Right lung (tissue), 2 donors: ENCODE measurements at regions not wholly inside any gene's neighbourhood (a gene's known extent, or its start where the extent isn't known, plus 50 kb on each side); places are given as distances from the start of the nearest gene placed in this dataset.

Source experiments
- DNase-seq, 2 donors: peaks; one replicate each; pipeline ENCODE4 v3.0.0-alpha.2; 2013

DNA sequence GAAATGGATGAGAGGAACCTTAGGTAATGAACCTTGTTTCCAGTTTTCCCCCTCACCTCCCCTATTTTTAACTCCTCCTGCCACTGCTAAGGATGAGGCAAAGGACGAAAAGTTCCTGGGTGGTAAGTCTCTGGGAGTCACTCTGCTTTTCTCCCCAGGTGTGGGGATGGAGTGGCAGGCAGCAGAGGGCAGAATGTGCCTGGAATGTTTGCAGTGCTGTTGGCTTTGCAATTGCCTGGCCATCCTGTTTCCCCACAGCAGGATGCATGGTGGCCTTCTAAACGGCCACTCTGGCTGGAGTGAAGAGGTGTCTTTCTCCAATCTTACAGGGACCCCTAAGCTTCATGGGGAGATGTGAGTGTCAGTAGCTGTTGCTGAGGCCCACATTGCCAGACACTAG lies 432.5 kb upstream of the ZFHX3 start:
- no peak for DNase-seq

DNA sequence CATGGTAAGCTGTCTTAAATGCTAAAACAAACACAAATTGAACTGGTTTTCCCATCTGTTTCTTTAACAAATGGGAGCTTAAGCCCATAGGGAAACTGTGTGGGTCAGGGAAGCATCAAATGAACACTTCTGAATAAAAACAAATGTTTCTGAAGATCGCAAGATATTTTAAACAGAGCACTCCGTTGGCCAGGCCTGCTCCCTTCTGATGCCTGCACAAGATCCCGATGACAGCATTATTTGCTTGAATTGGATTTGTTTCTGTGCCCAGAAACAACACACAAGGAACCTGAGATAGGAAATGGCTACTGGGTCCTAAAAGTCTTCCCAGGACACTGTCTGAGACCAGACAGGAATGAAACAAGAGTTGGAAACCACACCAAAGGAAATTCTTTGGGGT lies 425.8 kb upstream of the ZFHX3 start:
- no peak for DNase-seq

DNA sequence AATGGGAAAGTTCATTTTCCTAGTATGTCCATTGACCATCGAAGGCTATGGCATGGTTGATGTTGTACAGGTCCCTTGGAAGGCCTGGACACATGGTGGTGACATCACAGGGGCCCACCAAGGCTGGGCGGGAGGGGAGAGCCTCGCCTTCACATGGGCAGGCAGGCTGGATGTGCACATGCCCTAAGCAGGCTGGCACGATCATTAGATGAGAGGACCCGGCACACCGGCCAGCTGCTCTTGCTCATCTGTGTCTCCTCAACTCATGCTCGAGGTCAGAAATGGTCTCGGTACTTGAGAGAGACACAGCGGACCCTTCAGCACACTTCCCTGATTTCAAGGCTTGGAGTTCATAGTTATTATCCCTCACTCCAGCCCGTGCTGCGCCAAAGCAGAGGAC lies 416.9 kb upstream of the ZFHX3 start:
- no peak for DNase-seq

DNA sequence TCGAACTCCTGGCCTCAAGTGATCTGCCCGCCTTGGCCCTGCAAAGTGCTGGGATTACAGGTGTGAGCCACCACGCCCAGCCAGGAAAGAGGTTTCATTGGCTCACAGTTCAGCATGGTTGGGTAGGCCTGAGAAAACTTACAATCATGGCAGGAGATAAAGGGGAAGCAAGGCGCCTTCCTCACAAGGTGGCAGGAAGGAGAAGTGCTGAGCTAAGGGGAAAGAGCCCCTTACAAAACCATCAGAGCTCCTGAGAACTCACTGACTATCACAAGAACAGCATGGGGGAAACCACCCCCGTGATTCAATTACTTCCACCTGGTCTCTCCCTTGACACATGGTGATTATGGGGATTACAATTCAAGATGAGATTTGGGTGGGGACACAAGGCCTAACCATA lies 411.7 kb upstream of the ZFHX3 start:
- no peak for DNase-seq

DNA sequence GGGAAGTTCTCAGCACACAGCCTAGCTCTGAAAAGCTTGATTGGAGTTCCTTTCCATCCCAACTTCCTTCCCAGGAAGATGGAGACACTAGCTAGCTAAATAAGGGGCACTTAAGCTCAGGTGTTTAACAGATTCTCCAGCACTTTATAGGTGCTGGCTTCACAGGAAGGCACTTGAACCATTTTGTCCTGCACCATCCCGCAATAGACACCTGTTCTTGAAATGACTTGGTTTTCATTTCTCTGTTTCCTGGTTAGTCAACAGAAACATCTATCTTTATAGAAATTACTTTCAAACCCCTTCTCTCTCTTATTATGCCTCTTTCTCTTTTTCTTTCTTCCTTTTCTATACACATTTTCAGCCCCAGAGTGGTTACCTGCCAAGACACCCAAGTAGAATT lies 409.9 kb upstream of the ZFHX3 start:
- no peak for DNase-seq

DNA sequence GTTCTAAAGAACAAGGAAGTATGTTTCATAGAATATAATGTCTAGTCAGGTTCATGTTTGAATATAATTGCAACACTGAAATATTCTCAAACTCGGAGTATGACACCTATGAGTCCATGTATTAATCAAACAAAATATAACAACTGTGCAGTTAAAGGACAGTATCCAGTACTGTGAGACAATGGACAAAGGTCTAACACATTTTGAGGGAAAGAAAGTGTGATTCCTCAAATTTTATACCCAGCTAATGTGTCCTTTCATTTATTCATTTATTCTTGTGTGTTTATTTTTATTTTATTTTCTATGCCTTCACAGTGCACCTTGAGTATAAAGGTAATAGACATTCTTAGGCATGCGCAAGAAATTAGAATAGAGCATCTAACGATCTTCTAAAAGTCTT lies 401.0 kb upstream of the ZFHX3 start:
- DNase-seq = no peak

DNA sequence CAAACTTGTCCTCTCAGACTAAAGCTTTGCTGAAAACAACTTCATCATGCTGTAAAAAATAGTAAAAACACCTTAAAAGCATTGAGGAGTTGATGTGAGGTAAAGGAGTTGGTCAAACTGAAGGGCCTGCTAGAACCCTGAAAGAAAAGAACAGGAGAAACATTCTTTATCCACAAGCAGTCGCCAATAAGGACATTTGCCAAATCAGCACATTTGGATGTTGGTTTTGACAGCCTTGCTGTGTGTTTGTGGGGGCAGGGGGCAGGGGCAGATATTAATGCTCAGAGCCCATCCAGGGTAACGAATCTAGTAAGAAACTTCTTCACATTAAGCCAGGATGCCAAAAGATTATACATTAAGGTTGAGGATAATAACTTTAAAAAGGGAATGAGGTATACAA lies 399.9 kb upstream of the ZFHX3 start:
- DNase-seq = no peak

DNA sequence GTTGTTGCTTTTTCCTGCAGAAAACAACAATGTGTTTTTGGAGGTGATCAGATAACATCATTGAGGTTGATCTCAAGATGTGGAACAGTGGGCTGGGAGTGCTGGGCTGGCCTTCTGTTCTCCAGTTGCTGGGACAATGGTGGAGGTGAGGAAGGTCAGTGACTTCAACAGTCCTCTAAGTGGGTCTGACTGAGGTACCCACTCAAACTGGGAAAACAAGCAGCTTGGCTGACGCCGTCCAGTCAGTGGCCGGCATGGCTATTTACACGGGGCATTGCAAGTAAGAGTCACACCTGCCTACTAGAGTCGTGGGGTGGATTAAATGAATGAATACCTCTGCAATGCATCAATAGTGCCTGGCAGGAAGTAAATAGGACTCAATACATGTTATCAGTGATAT lies 386.7 kb upstream of the ZFHX3 start:
- DNase-seq = no peak

DNA sequence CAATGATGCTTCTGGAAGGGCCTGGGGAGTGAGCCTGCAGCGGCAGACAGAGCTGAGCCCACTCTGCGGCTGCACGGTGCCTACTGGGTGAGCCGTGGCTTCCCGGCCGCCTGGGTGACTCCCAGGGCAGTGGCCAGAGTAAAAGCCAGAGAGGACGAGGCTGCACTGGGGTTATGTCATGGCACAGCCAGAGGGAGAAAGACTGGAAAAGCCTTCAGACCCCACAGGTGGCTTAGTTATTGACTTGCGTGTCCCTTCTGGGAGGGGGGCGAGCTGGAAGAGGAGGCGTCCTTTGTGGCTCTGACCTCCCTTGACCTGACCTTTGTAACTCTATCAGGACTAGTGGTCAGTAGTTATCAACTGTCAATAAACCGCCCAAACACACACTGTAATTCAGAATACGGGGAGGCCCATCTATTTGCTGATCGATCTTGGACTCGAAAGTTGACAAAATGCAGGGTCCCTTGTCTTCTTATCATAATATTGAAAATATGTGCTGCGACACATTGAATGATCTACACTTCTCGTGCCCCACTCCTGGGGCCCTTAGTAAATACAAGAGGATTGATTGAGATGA lies 385.9 kb upstream of the ZFHX3 start:
- no peak for DNase-seq

DNA sequence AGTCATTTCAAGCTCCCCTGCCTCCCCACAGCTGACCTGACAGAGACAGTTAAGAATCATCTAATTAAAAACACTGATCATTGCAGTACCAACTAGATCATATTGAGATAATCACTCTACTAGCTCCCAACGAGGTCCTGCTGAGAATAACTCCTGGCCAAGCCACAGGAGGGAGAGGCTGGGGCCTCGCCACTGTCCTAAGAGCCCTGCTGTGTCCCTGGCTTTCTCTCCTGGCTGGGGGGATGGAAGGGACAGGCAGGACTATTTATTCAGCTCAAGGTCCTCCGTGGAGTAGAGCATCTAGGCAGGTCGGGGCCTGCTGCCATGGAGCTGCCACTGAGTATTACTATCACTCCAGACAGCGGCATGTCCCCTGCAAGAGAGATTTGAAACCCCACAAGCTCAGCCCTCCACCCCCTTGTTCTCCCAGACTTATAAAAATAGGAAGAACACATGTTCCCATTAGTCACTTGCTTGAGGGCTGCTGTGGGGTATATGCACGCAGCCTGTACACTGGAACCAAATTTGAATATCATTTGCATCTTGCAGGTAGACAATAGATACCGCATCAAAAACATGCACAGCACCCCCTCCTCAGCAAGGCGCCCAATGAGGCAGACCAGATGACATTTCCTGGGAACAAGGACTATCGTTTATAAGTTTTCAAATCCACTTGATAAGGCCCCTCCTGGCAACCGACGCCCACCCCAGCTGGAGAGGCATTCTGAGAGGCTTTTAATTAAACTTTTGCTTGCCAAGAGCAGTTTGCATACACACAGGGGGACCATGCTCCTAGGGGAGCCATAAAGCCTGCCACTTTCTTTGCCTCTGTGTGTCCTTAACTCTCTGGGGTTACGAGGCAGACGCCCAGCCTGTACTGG lies 385.2 kb upstream of the ZFHX3 start:
- DNase-seq = no peak

DNA sequence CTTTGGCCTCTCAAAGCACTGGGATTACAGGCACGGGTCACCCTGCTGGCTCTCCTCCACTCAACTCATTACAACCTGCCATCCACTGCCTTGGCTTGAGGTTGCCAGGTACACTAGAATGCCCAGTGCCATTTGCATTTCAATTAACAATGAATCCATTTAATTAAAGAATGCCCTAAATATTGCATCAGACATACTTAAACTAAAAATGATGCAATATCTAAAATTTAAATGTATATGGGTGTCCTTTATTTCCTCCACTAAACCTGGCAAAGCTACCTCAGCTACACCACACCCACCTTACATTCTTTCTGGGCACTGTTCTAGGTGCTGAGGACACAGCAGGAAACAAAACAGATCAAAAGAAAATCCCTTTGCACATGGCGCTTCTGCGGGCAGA lies 382.2 kb upstream of the ZFHX3 start:
- DNase-seq = no peak

DNA sequence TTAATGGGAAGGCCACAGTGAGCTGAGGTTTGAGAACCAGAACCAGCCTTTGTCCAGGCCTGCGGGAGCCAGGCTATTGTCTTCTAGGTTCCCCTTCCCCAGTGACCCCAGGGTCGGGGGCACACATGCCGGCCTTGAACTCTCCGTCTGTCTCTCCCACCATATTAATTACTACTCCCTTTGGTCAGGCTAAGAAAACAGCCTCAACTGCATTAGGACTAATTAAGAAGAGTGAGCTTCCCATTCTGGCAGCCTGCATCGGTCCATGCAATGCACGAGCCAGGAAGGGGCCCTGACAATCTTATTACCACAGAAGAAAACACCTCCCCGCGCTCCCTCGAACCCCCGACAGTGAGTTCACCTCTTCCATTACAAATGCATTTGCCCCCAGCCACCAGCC lies 380.2 kb upstream of the ZFHX3 start:
- no peak for DNase-seq

DNA sequence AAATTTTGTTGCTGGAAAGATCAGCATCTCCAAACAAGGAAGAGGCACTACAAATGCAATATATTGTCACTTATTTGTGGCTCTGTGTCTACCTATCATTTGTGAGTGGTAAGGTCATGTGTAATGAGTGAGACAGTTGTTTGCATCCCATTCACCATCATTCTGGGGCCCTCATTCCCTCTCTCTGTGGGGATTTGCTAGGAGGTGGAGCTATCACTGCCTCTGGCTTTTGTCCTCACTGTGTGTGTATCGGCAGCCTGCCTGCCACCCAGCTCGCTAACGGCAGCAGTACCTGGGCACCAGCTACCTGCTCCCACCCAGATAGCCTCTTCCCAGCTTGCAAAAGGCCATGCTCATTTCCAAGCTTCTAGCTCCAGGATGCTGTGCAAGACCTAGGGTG lies 379.2 kb upstream of the ZFHX3 start:
- DNase-seq = no peak

DNA sequence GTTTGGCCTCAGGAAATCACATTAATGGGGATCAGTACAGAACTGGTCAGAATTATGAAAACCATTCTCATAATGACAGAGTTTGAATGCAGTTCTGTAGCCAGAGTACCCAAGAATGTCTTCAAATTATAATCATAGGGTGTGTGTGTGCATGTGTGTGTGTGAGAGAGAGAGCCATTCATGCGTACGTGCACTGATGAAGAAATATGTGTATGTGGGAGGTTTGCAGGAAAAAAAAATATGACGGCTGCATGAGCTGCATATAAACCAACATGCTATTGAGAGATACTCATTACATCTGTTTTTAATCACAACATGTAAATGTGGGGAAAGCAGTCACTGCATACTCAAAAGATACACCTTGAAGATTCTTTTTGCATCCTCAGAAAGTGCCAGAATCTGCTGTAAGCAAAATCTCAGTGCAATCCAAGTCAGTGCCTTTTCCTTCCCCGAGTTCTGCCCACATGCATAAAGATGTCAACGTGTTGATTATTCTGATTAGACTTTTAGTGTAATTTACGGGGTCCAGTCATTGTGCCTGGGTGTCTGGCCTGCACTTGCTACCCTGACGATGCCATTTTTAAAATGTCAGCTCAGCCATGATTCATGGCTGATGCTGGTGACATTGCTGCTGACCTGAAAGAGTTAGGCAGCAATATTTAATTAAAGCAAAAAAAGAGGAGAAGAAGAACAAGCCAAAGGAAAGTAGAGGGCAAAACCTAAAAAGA lies 378.7 kb upstream of the ZFHX3 start:
- no peak for DNase-seq

DNA sequence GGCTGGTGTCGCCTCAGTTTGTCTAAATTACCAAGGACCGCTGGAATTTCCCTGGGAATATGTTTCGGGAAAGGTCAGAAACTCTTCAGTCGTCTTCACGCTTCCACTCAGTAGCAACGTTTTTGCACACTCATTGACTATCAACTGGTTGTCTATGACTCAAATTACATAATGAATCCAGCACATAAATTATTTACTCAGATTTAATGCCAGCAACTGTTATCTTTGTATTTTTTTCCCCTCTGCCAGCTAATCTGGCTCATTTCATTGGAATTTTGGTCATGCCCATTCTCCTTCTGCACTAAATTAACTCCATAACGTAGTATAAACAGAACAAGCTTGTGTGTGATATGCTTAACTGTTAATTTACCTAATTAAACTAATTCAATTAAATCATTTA lies 372.7 kb upstream of the ZFHX3 start:
- DNase-seq = no peak

DNA sequence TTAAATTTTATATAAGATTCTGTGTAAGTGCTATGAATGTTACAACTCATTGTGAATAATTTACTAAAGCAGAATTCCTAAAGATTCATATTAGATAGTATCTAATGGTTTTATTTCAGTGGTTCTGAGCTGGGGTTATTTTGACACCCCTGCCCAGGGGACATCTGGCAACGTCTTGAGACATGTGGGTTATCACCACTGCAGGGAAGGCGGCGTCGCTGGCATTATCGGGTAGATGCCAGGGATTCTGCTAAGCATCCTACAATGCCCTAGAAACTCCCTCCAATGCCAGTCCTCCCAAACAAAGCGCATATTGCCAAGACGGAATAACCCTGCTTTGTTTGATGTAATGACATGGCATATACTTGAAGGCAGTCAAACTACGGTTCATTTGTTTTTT lies 372.3 kb upstream of the ZFHX3 start:
- no peak for DNase-seq

DNA sequence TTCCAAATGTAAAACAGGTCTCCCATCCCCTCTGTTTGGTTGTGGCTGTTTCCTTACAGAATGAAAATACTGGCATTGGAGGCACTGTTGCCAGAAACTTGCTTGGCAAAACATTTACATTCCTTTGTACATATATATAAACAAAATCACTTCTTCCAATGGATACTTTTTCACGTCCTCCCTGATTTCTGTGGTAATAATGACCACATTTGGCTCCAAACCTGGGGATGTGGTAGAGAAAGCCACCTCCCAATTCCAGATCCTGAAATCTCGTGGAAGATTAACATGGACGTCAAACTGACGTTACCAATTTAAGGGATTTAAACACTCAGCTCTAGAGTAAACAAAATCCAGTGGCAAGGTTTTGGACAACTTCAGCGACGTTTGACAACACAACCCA lies 370.8 kb upstream of the ZFHX3 start:
- DNase-seq = no peak

DNA sequence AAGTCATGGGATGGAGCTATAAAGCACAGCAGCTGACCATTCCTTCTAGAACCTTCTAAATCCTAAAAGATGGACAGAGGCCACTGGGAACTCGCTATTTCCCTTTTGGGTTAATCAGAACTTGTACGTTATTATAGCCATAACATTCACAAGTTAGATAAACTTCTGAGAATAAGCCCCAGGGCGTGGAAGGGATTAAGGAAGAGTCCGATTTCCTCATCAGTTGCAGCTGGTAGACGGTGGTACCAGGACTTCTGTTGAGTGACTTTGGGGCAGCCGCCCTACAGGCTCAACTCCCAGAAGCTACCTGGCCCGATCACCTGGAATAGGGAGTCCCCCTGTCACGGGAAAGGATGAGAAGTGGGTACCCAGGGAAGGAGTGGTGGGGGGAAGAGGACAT lies 370.1 kb upstream of the ZFHX3 start:
- DNase-seq = no peak

DNA sequence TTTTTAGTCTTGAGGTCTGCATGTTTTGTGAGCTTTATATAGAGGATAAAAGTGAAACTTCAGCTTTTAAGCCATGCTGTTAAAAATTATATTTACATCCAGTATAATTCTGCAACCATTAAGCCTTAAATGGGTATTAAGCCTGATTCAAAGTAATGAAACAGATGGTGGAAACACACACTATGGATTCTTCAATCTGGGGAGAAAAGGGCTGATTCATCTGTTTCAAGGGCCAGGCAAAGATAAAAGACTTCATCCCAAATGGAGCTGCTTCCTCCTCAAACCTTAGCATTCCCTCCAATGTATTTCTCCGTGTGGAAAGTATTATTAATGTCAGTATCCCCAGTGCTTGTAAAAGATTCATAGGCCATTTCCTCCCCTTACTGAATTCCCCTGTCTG lies 367.4 kb upstream of the ZFHX3 start:
- DNase-seq = no peak

DNA sequence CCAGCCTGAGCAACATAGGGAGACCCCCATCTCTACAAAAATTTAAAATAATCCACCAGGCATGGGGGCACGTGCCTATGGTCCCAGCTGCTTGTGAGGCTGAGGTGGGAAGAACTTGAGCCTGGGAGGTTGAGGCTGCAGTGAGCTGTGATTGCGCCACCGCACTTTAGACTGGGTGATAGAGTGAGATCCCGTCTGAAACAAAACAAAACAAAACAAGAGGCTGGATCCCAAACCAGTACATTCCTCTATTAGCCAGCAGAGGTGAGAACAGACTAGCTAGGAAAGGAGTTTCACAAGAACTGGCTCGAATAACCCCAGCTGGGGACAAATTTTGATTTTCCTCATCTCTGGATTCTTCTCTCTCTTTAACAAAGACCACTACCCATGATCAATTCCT lies 366.7 kb upstream of the ZFHX3 start:
- DNase-seq = no peak

DNA sequence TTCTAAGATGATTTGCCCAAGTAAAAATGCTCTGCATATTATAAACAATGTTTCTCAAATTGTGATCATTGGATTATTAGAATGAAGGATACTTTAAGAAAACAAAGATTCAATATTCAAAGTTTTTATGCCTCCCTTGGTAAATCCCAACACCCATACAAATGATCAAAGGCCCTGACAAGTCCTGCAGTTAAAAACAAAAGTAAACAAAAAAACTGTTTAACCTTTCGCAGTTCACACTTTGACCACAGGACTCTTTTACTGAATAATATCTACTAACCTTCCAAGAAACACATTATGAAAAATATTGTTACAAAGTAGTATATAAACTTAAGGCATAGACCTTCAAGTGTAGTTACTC lies 365.9 kb upstream of the ZFHX3 start:
- no peak for DNase-seq

DNA sequence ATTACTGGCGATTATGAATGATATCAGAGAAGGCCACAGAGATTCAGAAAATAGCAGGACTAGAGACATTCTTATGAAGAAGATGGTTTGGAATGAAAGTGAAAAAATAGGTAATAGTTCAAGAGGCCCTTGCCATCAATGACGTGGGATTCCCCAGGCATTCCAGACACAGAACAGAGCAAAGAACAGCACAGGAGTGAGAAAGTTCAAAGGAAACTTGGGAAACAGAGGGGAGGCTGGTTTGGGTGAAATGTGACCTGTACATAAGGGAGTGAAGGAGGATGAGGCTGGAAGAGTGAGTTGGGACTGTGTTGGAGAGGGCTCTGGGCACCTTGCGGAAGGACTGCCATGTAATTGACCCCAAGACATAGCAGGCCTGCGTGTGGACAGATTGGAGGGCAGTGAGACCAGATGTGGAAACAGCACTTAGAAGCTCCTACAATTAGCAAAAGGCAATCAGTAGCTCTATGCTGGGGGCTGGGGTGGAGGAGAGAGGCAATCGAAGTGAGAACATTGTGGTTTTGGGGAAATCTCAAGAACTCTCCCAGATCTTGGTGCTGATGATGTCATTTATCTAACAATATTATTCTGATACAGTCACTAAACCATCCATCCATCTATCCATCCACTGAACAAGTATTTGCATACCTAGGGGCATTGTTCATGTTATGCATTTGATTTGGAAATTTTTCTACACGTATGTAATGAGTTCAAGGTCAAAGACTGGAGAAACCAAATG lies 365.3 kb upstream of the ZFHX3 start:
- DNase-seq = no peak

DNA sequence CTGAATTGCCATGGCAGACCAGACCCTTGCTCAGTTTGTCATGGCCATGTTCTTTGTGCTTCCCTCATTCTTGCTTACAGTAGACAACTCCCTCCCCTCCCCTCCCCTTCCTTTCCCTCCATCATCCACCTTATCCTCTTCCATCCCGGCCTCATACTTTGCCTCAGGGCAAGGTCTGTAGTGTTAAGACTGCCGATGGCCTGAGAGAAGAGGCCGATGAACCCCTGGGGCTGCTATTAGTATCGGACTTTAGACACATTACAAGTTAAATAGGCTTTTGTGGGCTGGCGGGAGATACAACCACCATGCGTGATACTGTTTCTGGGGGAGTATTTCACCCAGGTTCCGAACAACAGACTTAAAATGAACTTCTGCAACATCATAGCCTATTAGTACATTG lies 364.5 kb upstream of the ZFHX3 start:
- no peak for DNase-seq
